Stimulated activated CD4-positive, alpha-beta T cell treated with anti-CD3 and anti-CD28 coated beads, Interleukin-12 subunit alpha, Interleukin-12 subunit beta, amount 100 ng/mL, for 24 hours (primary cell): ENCODE measurements at regions not wholly inside any gene's neighbourhood (a gene's known extent, or its start where the extent isn't known, plus 50 kb on each side); places are given as distances from the start of the nearest gene placed in this dataset.
"Not testable (repeated sequence)": the region's sequence is repeated elsewhere in the genome, so short reads cannot be mapped to it uniquely, and the experiment has no call there.

ENCODE experiments used
- DNase-seq, 2 experiments: peaks; one replicate each; pipeline ENCODE4 v3.0.0-alpha.2; 2020; ENCODE audit warnings: low read depth in 2 of 2

- no peak for DNase-seq
Measured at GRCh38 chr17:71432378-71433315, 688.2 kb upstream of the SOX9 start.

- DNase-seq: no peak
Measured at GRCh38 chr17:71434716-71435115, 686.1 kb upstream of the SOX9 start.

- no peak for DNase-seq
Measured at GRCh38 chr17:71436479-71436878, 684.3 kb upstream of the SOX9 start.

GRCh38 chr17:71437166-71437565, 683.7 kb upstream of the SOX9 start:
- DNase-seq: no peak

- no peak for DNase-seq
Measured at GRCh38 chr17:71438631-71439146, 682.1 kb upstream of the SOX9 start.

- no peak for DNase-seq
Measured at GRCh38 chr17:71440513-71440912, 680.3 kb upstream of the SOX9 start.

- no peak for DNase-seq
Measured at GRCh38 chr17:71441098-71441497, 679.7 kb upstream of the SOX9 start.

GRCh38 chr17:71444078-71444477, 676.7 kb upstream of the SOX9 start:
- DNase-seq: no peak

- no peak for DNase-seq
Measured at GRCh38 chr17:71446645-71447437, 674.0 kb upstream of the SOX9 start.

- no peak for DNase-seq
Measured at GRCh38 chr17:71447644-71448043, 673.2 kb upstream of the SOX9 start.

- DNase-seq: not testable (repeated sequence)
Measured at GRCh38 chr17:71450657-71451056, 670.2 kb upstream of the SOX9 start.

GRCh38 chr17:71453876-71454422, 666.9 kb upstream of the SOX9 start:
- no peak for DNase-seq

GRCh38 chr17:71455219-71455618, 665.6 kb upstream of the SOX9 start:
- no peak for DNase-seq

- DNase-seq: no peak
Measured at GRCh38 chr17:71458322-71458721, 662.5 kb upstream of the SOX9 start.

- DNase-seq: no peak
Measured at GRCh38 chr17:71460943-71461342, 659.9 kb upstream of the SOX9 start.

- DNase-seq: no peak
Measured at GRCh38 chr17:71461498-71462169, 659.2 kb upstream of the SOX9 start.

GRCh38 chr17:71464241-71464640, 656.6 kb upstream of the SOX9 start:
- DNase-seq: no peak

- DNase-seq: no peak
Measured at GRCh38 chr17:71464751-71465150, 656.1 kb upstream of the SOX9 start.

- DNase-seq: no peak
Measured at GRCh38 chr17:71467719-71468118, 653.1 kb upstream of the SOX9 start.

GRCh38 chr17:71470062-71470461, 650.8 kb upstream of the SOX9 start:
- DNase-seq: no peak
